NB4 (cell line): ENCODE measurements at regions not wholly inside any gene's neighbourhood (a gene's known extent, or its start where the extent isn't known, plus 50 kb on each side); places are given as distances from the start of the nearest gene placed in this dataset.

Experiments
- DNase-seq: peaks from one replicate; pipeline ENCODE4 v3.0.0; 2010; ENCODE audit warnings: low read depth
- H3K4me3 ChIP-seq: one replicate; pipeline ENCODE4 v1.5.1; 2011; ENCODE audit warnings: mild to moderate bottlenecking, low read depth, low read length, moderate library complexity
- MYC ChIP-seq: IDR thresholded peaks from 2 replicates; pipeline ENCODE4 v1.6.1; 2011; ENCODE audit warnings: low read depth, low read length
- POLR2A ChIP-seq: IDR thresholded peaks from 2 replicates; pipeline ENCODE4 v1.6.1; 2011; ENCODE audit warnings: mild to moderate bottlenecking; ENCODE audit not compliant: insufficient read length; ENCODE audit errors: extremely low read depth
- TF ChIP-seq, protein P1 (sequence below): IDR thresholded peaks from 2 replicates; pipeline ENCODE4 v1.6.1; 2011; ENCODE audit warnings: low read depth, low read length
- TF ChIP-seq, protein P2 (sequence below): IDR thresholded peaks from one replicate; pipeline ENCODE4 v1.5.1; 2012; ENCODE audit warnings: low read depth, low read length

DNA sequence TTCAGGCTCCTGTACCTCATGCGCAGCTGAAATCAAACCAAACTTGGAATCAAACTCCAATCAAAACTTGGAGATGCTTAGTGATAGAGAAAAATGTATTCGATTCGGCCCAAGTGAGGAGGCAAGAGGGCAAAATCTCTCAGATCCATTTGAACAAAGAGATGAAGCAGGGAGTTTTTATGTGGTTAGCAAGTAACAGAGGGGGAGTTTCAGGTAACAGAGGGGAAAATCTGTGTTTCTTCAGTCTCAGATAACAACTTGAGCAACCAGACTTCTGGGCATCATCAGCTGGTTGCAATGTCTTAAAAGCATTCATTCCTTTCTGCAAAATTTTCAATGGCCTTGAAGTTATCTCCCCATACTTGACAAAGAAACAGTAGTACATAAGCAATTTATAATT, 245.1 kb upstream of the AVPR1A start:
- no peak overlapping the region for H3K4me3 ChIP-seq
- no peak for DNase-seq
- no peak for TF ChIP-seq POLR2A
- TF ChIP-seq MYC: no peak
- TF ChIP-seq, protein P1, sequence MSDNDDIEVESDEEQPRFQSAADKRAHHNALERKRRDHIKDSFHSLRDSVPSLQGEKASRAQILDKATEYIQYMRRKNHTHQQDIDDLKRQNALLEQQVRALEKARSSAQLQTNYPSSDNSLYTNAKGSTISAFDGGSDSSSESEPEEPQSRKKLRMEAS: no peak
- TF ChIP-seq, protein P2, sequence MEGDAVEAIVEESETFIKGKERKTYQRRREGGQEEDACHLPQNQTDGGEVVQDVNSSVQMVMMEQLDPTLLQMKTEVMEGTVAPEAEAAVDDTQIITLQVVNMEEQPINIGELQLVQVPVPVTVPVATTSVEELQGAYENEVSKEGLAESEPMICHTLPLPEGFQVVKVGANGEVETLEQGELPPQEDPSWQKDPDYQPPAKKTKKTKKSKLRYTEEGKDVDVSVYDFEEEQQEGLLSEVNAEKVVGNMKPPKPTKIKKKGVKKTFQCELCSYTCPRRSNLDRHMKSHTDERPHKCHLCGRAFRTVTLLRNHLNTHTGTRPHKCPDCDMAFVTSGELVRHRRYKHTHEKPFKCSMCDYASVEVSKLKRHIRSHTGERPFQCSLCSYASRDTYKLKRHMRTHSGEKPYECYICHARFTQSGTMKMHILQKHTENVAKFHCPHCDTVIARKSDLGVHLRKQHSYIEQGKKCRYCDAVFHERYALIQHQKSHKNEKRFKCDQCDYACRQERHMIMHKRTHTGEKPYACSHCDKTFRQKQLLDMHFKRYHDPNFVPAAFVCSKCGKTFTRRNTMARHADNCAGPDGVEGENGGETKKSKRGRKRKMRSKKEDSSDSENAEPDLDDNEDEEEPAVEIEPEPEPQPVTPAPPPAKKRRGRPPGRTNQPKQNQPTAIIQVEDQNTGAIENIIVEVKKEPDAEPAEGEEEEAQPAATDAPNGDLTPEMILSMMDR: no peak

DNA sequence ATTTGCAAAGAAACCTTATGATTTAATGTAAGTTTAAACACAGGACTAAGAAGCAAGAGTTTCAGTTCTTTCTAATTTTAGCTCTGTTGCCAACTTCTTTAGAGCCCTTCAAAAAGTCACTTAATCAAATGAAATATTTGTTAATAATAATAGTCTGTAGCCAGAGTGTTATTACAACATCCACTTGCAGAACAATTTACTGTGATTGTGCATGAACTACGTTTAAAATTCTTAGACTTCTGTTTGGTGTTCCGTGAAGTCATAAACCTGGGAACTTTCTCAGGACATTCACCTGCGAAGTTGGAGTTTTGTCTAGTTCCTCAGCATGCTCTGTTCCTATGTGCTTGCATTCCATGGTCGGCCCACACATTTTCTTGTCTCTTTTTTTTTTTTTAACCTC, 244.0 kb upstream of the AVPR1A start:
- DNase-seq: no peak
- TF ChIP-seq MYC (no peak), POLR2A (no peak)
- TF ChIP-seq, protein P1: no peak
- TF ChIP-seq, protein P2: no peak
- H3K4me3 ChIP-seq: no peak overlapping the region

DNA sequence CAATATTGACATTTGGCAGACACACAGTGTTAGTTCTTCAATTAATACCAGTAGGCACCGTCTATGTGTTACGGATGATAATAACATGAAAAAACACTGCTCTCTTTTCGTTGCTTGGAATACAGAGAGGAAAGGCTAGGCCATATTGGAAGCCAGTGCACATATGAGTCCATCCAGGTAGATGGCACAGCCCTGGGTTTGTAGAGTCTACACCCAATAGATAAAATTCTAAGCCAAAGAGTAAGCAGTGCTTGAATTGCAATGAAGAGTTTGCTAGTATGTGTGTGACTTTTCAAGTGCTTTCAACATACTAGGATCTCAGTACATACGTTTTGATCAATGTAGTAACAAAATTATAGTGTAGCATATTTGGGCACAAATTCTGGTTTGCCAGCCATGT, 243.3 kb upstream of the AVPR1A start:
- DNase-seq: no peak
- TF ChIP-seq POLR2A: no peak
- TF ChIP-seq, protein P1: no peak
- no peak overlapping the region for H3K4me3 ChIP-seq

DNA sequence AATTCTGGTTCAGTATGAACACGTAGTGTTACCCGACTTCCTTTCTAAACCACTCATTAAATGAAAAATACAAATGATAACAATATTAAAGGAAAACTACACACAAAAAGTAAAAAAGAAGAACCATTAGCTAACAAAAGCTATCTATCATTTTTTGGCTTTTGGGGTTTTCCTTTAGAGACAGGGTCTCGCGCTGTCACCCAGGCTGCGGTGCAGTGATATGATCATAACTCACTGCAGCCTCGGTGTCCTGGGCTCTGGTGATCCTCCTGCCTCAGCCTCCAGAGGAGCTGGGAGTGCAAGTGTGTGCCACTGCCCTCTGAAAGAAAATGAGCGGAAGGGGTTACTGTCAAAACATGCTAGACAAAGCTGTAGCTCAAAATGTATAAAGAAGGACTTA, 238.2 kb upstream of the AVPR1A start:
- TF ChIP-seq, protein P2: no peak
- TF ChIP-seq MYC (no peak), POLR2A (no peak)
- TF ChIP-seq, protein P1: no peak
- no peak overlapping the region for H3K4me3 ChIP-seq
- no peak for DNase-seq

DNA sequence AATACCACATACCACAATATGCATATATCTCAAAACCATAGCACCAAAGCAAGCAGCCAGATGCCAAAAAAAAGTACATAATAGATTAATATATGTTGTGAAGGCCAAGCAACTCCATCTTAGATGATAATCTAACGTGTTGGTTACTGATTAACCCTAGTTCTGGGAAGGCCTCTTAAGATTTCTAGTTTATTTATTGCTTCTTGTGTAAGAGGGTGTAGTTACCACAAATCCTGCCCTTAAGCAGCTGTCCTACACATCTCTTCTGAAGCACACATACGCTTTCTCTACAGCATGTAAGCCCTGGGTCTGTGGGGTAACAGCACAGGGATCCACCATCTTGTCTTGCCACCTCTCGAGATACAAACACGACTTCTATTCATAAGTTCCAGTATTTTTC, 236.8 kb upstream of the AVPR1A start:
- no peak for DNase-seq
- TF ChIP-seq, protein P1: no peak
- TF ChIP-seq, protein P2: no peak
- TF ChIP-seq POLR2A (no peak), MYC (no peak)
- H3K4me3 ChIP-seq: no peak overlapping the region

DNA sequence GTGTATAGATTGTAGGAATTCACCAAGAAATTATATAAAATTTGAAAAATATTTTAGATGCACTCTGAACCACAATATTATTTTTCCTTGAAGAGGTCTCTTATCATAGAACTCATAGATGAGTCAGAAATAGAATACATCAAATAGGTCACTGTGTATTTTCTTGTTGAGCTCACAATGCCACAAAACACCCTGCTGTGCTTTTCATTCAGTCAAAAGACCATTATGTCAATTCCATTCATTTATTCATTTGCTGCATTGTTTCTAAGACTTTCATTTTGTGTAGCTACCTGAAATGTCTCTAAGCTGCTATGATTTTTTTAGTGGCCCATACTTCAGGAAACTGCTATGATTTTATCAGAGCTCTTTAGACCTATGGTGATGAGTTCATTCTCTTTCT, 231.9 kb upstream of the AVPR1A start:
- TF ChIP-seq, protein P2: no peak
- TF ChIP-seq POLR2A (no peak), MYC (no peak)
- TF ChIP-seq, protein P1: no peak
- DNase-seq: no peak
- no peak overlapping the region for H3K4me3 ChIP-seq
